Activated naive CD4-positive, alpha-beta T cell (primary cell): ENCODE measurements at regions not wholly inside any gene's neighbourhood (a gene's known extent, or its start where the extent isn't known, plus 50 kb on each side); places are given as distances from the start of the nearest gene placed in this dataset.
A peak's percentile ranks its signal among the peaks of the same experiment; 100 is the strongest.

Experiments used
- DNase-seq, 4 experiments: peaks; one replicate each; lab custom pipeline; 2025; lab: John Stamatoyannopoulos, UW

DNA sequence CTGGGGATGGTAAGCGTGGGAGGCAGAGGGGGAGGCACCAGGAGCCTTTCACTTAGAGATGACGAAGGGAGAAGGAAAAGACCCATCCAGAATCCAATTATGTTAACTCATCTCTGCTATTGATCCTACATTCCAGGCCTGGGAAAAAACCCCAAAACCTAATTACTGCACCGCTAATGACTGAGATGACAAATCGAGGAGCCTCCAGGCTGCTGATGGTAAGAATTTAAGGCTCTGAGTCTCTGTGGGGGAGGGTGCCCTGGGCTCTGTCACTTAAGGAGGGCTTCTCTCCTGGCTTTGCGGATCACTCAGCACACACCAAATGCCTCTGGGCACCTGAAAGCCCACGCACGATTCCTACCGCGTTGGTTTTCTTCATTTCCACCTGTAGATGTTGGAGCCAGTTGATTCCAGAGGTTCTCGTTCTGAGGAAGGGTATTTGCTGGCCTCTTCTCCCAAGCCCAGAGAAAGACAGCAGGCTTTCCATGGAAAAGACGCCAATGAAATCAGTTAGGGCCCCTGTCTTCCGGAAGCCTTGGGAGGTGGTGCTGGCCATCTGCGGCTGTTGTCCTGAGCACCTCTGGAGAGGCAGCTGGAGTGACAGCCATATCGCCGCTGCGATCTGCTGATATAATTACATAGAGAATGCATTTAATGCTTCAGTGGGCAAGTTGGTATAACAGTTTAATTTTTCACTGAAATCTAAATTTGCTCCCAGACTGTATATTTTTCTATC is 751.2 kb downstream of the BRD1 start:
- DNase-seq = no peak

GRCh38 chr22:49075150-49075549 is 752.5 kb downstream of the BRD1 start:
- DNase-seq = no peak

DNA sequence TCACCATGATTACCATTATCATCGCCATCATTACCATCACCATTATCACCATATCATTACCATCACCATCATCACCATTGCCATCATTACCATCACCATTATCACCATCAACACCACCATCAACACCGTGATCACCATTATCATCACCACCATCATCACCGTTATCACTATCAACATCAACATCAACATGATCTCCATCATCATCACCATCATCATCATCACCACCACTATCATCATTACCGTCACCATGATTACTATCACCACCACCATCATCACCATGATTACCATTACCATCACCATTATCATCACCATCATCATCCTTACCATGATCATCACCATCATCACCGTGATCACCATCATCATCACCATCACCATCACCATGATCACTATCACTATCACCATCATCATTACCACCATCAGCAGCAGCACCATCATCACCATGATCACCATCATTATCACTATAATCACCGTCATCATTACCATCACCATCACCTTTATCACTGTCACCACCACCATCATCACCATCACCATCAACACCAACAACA is 753.7 kb downstream of the BRD1 start:
- DNase-seq = no peak

DNA sequence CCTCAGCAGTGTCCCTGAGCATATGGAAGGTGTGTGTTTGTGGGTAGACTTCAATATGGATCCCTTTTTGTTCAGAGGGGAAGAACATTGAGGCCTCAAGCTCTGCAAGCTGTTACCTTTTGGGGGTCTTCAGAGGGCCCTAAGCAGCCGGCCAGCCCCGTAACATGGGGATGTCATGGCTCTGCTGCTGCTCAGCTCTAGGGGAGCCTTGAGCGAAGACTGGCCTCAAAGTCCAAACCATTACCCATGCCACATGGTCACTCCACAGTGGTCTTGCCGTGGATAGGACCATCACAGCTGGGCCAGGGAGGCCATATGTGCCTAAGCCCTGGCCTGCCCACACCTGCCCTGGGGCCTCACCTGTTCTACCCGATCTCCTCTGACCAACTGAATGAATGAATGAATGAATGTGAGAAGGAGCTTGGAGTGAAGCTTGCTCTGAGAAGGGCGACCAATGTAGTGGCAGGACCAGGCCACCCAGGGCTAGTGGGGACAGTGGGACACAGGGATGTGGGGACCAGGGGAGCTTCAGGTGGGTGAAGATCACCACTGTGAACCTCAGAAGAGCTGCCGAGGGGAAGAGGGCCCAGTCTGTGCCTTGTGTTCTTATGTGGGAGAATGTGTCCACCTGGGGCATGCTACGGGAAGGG is 754.6 kb downstream of the BRD1 start:
- DNase-seq = no peak

GRCh38 chr22:49070501-49070900 is 757.2 kb downstream of the BRD1 start:
- no peak for DNase-seq

- DNase-seq = no peak
Measured at GRCh38 chr22:49068861-49069500, 758.7 kb downstream of the BRD1 start.

- DNase-seq = no peak
Measured at GRCh38 chr22:49067504-49067903, 760.2 kb downstream of the BRD1 start.

GRCh38 chr22:49066619-49067018 is 761.1 kb downstream of the BRD1 start:
- DNase-seq = no peak

DNA sequence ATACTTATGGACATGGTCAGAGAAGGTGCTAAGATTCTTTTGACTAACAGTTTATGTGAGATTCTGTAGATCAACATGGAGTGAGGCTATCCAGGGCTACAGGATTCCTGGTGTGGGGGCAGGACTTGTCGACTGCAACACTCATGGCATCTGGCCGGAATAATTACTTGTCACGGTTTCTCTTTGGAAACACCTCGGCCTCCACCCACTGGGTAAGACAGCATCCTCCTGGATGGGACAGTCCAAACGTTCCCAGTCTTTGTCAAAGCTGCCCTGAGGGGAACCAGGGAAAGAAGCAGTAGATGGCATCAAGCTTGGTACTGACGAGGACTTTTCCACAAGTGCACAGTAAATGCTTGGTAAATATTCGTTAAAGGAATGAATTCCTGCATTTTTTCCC is 762.8 kb downstream of the BRD1 start:
- no peak for DNase-seq

GRCh38 chr22:49063545-49063890 is 764.2 kb downstream of the BRD1 start:
- no peak for DNase-seq

DNA sequence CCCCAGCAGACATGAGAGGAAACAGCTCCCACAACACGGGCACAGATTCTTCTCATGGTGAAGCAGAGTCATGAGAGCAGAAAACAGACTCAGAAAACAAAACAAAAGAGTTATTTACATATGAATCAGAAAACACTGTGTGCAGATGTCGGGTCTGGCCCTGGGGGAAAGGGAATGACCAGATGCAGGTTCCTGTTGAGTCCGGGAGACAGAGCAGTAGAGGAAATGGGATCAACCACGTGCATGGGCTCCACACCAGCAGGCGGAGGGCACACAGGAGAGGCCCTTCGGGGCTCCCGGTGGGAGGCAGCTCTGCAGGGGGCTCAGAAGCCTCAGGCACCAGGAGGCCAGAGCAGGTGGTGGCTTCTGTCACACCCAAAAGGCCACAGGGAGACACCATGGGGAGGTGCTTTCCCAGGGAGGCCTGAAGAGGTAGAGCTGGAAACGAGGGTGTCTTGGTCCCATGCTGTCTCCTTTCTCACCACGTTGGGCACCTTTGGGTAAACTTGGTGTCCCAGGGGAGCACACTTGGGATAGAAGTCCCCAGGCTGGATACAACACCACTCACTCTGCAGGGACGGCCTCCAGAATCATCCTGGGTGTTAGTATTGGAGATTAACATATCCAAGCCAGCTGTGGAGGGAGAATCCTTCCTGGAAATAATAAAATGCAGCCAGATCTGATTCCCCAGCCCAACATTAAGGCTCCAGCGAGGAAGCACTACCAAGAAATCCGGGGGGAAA is 764.7 kb downstream of the BRD1 start:
- DNase-seq = no peak

DNA sequence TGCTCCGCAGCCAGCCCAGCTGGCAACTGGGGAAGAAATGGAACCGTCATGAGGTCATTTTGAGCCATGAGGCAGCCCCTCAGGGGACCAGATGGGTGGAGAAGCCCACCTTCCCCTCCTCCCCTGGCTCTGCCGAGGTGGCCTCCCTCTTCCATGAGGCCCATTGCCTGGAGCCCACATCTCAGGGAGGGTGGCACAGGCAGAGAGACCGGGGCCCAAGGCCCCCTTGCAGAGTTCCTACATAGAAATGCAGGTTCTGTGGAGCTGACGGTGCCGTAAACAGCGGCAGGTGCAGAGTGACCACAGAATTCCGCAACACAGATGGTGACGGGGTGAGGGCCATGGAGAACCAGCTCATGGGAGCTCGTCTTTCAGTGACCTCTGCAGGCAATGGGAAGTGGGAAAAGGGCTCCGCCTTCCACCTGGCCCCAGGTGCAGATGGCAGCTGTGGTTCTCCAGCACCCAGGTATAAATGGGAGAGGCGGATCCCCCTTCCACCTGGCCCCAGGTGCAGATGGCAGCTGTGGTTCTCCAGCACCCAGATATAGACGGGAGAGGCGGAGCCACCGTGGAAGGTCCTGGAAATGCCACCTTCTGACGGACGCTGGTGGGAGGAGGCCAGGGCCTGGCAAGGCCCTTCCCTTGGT is 765.4 kb downstream of the BRD1 start:
- no peak for DNase-seq

DNA sequence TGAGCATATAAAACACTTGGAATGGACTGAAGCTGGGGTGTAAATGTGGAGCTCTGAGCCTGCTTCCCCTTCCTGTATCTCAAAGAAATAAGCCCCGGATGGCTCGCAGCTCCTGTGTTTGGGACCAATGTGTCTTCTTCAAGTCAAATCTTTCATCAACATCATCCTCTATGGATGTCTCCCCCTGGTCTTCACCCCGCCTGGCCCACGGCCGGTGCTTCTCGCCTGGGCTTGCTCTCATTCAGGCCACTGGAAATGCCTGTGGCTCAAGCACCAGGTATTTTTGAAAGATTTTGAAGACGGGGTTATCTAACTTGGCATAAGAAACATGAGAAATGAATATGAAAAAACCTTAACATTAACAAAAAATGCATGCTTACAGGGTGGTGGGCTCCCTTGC is 769.8 kb downstream of the BRD1 start:
- DNase-seq = no peak

DNA sequence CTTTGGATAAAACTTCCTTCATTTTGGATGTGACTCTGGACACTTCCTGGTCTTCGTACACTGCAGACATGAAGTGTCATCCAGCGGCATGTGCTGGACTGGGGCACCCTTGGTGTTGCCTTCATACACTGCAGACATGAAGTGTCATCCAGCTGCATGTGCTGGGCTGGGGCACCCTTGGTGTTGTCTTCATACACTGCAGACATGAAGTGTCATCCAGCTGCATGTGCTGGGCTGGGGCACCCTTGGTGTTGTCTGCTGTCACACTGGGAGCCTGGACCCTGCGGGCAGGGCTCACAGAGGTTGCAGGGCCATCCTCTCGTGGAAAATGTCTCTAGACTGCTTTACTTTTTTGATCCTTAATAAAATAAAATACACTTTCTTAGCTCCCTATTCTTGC is 771.4 kb downstream of the BRD1 start:
- no peak for DNase-seq

DNA sequence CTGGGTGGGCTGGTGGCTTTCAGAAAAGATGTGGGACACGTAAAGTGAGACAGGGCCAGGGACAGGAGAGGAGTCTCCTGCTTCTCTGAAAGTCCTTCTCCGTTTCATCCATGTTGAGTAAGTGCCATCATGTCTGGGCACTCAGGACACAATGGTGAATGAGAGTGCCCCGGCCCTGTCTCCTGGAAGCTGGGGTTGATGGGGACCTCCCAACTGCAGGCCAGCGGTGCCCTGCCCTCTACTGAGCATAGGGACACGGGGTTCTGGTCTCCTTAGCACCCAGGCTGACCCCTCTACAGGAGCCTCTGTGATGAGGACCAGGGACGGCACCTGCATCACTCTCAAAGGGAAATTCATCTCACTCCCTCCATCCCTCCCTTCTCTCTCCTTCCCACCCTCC is 772.3 kb downstream of the BRD1 start:
- DNase-seq = no peak

GRCh38 chr22:49053578-49053977 is 774.1 kb downstream of the BRD1 start:
- no peak for DNase-seq

GRCh38 chr22:49052560-49052959 is 775.1 kb downstream of the BRD1 start:
- DNase-seq = no peak

DNA sequence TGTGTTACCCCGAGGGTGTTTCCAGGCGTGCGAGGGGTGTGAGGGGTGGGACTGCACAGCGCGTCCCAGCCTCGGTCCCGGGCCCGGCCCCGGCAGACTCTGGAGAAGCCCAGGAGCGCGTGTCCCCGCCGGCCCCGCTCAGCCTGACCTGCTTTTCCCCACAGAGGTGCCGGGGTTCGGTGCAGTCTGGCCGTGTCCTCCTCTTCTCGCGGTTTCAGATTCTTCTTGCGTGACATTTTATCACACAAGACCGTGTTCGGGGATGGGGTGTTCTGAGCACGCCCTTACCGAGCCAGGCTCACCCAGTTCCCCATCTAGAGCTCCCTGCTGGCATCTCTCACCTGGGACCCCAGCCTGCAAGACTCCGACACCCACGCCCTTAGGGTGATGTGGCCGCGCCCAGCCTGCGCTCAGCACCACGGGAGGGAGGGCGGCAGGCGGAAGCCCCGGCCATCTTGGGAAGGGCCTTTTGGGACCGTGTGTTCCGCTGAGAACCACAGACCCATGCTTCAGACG is 775.6 kb downstream of the BRD1 start:
- DNase-seq = peak in 3 of 4 experiments; percentile 4 to 63 (median 15)

GRCh38 chr22:49051491-49052022 is 776.1 kb downstream of the BRD1 start:
- DNase-seq = no peak

DNA sequence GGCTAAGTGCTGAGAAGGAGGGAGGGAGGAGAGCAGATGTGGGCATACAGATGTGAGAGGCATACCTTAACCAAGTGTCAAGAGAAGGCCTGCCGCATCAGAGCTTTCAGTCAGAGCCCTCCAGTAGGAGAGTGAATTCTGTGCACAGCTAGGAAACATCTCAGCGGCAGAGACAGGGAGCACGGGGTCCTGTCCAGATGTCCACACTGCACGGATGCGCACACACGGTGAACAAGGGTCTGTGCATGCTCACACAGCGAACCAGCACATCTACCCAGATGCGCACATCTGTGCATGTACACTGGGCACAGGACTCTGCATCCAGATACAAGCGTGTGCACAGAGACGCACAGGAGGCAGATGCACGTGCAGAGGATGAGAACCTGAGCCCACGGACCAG is 778.0 kb downstream of the BRD1 start:
- no peak for DNase-seq

- DNase-seq = no peak
Measured at GRCh38 chr22:49048591-49048990, 779.1 kb downstream of the BRD1 start.
